ENCODE measurements at regions not wholly inside any gene's neighbourhood (a gene's known extent, or its start where the extent isn't known, plus 50 kb on each side); places are given as distances from the start of the nearest gene placed in this dataset.

DNA sequence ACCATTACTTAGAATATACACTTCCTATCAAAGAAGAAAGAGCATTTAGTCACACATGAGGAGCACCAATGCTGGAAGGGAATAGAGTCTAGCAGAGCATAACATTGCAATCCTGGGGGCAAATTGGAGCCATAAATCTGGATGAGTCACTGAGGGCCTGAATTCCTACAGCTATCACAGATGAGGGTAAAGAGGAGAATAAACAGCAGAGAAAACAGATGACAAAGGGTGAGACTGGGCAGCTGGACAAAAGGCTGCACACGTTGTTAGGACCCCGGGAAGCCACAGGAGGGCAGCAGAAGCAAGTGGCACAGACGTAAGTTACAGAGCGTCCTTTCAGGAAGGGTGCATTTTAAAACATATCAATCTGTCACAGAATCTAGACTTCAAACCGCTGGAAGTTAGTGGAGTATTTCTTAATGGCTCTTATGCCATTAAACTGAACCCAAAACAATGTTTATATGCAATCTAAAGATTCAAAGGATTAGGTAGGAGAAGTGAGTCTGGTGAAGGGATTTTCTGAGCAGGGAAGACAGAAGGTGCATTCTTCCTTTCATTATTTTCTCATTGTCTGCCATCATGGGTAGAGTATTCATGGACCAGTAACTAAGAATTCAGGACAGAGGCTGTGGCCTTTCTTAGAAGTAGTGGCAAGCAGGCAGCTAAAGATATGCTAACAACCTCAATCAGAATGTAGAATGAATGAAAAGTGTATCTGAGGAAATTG is 159.8 kb upstream of the DAAM1 start:
- TF ChIP-seq, protein P1, sequence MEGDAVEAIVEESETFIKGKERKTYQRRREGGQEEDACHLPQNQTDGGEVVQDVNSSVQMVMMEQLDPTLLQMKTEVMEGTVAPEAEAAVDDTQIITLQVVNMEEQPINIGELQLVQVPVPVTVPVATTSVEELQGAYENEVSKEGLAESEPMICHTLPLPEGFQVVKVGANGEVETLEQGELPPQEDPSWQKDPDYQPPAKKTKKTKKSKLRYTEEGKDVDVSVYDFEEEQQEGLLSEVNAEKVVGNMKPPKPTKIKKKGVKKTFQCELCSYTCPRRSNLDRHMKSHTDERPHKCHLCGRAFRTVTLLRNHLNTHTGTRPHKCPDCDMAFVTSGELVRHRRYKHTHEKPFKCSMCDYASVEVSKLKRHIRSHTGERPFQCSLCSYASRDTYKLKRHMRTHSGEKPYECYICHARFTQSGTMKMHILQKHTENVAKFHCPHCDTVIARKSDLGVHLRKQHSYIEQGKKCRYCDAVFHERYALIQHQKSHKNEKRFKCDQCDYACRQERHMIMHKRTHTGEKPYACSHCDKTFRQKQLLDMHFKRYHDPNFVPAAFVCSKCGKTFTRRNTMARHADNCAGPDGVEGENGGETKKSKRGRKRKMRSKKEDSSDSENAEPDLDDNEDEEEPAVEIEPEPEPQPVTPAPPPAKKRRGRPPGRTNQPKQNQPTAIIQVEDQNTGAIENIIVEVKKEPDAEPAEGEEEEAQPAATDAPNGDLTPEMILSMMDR (conservative IDR thresholded peaks at IDR 0.05; ENCODE audit: low read length), result peak; percentile 98
- TF ChIP-seq EZH2phosphoT487 (IDR thresholded peaks at IDR 0.05; ENCODE audit: borderline replicate concordance, low read depth, low read length), result no peak

Measured in OCI-LY7 (cell line).